ENCODE measurements at regions not wholly inside any gene's neighbourhood (a gene's known extent, or its start where the extent isn't known, plus 50 kb on each side); places are given as distances from the start of the nearest gene placed in this dataset.
"Not testable (repeated sequence)": the region's sequence is repeated elsewhere in the genome, so short reads cannot be mapped to it uniquely, and the experiment has no call there.

DNA sequence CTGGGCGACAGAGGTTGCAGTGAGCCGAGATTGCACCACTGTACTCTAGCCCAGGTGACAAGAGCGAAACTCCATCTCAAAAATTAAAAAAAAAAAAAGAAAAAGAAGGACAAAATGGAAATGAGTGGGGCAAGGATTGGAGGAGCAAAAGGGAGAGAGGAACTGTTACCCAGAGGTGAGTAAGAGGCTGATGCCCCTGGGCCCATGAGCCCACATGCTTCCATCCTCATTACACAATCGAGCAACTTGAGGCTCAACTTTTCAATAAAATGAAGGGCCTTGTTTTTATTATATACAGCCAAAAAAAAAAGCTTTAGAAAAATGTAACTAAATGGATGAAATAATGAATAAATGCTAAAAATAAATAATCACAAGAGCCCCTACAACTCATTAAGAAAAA lies 91.7 kb upstream of the YWHAQ start:
- H3K4me3 ChIP-seq: no peak overlapping the region
- no peaks in the 10 kb centered on the region for H3K27me3 ChIP-seq (ENCODE audit: low read depth)
- H3K27ac ChIP-seq (replicated peaks): no peak overlapping the region
- no peak for DNase-seq
- H3K4me1 ChIP-seq: no peaks in the 10 kb centered on the region
- no peaks in the 10 kb centered on the region for H3K36me3 ChIP-seq
- no peaks in the 10 kb centered on the region for H3K9me3 ChIP-seq (replicated peaks)
- TF ChIP-seq, protein P1, sequence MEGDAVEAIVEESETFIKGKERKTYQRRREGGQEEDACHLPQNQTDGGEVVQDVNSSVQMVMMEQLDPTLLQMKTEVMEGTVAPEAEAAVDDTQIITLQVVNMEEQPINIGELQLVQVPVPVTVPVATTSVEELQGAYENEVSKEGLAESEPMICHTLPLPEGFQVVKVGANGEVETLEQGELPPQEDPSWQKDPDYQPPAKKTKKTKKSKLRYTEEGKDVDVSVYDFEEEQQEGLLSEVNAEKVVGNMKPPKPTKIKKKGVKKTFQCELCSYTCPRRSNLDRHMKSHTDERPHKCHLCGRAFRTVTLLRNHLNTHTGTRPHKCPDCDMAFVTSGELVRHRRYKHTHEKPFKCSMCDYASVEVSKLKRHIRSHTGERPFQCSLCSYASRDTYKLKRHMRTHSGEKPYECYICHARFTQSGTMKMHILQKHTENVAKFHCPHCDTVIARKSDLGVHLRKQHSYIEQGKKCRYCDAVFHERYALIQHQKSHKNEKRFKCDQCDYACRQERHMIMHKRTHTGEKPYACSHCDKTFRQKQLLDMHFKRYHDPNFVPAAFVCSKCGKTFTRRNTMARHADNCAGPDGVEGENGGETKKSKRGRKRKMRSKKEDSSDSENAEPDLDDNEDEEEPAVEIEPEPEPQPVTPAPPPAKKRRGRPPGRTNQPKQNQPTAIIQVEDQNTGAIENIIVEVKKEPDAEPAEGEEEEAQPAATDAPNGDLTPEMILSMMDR (IDR thresholded peaks at IDR 0.05; ENCODE audit: borderline replicate concordance): no peak
- intact Hi-C loops (cut with micrococcal nuclease): no loop called here

DNA sequence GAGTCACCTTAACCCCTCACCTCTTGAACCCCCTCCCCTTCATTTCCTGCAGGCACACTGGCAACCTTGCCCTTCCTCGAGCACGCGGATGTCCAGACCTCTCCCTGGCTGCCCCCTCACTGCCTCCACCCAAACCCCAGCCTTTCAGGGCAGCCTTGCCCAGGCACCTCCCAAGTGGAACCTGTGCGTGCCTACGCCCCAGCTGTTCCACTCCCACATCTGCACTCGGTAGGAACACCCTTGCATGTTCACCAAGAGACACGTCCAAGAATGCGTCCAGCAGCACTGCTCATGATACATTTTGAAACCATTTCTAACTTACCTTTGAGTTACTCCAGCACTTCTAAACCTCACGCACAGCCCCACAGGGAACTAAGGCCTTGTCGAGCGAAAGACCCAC lies 93.8 kb upstream of the YWHAQ start:
- intact Hi-C loops (cut with micrococcal nuclease): no loop called here
- Histone ChIP-seq H3K4me3 (no peak overlapping the region), H3K36me3 (no peaks in the 10 kb centered on the region), H3K27ac (replicated peaks) (no peak overlapping the region), H3K4me1 (no peaks in the 10 kb centered on the region), H3K9me3 (replicated peaks) (no peaks in the 10 kb centered on the region), H3K27me3 (ENCODE audit: low read depth) (no peaks in the 10 kb centered on the region)
- TF ChIP-seq, protein P1 (IDR thresholded peaks at IDR 0.05; ENCODE audit: borderline replicate concordance): no peak
- DNase-seq: no peak

DNA sequence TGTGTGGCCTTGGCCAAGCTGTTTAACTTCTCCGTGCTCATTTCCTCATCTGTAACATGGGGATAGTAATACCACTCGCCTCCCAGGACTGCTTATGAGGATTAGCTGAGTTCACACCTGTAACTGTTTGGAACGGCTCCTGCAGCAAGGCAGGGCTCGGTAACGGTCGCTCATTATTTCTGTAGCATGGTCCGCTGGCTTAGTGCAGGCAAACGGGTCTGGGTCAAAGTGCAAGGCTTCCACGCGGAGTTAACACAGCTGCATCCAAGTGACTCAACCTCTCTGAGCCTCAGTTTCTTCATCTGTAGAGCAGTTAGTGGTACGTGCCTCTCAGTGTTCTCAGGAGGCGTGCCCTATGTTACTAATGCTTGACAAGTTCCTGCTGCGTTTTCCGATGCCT lies 94.3 kb upstream of the YWHAQ start:
- H3K9me3 ChIP-seq (replicated peaks): no peaks in the 10 kb centered on the region
- intact Hi-C loops (cut with micrococcal nuclease): no loop called here
- no peaks in the 10 kb centered on the region for H3K27me3 ChIP-seq (ENCODE audit: low read depth)
- no peak for DNase-seq
- no peak overlapping the region for H3K4me3 ChIP-seq
- H3K27ac ChIP-seq (replicated peaks): no peak overlapping the region
- no peaks in the 10 kb centered on the region for H3K36me3 ChIP-seq
- H3K4me1 ChIP-seq: no peaks in the 10 kb centered on the region
- TF ChIP-seq, protein P1 (IDR thresholded peaks at IDR 0.05; ENCODE audit: borderline replicate concordance): no peak

DNA sequence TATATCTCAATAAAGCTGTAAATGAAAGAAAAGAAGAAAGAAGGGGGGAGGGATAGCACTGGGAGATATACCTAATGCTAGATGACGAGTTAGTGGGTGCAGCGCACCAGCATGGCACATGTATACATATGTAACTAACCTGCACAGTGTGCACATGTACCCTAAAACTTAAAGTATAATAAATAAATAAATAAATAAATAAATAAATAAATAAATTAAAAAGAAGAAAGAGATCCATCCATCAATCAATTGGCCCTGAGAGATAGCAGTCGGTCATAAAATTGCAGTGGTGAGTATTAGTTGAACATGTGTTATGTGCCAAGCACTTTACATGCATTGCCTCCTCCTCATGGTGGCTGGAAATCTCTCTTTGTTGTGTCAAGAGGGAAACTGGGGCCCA lies 95.2 kb upstream of the YWHAQ start:
- H3K4me1 ChIP-seq; H3K36me3 ChIP-seq; DNase-seq; H3K27ac ChIP-seq (replicated peaks); H3K4me3 ChIP-seq; H3K9me3 ChIP-seq (replicated peaks); intact Hi-C loops (cut with micrococcal nuclease); H3K27me3 ChIP-seq (ENCODE audit: low read depth): not testable (repeated sequence)

DNA sequence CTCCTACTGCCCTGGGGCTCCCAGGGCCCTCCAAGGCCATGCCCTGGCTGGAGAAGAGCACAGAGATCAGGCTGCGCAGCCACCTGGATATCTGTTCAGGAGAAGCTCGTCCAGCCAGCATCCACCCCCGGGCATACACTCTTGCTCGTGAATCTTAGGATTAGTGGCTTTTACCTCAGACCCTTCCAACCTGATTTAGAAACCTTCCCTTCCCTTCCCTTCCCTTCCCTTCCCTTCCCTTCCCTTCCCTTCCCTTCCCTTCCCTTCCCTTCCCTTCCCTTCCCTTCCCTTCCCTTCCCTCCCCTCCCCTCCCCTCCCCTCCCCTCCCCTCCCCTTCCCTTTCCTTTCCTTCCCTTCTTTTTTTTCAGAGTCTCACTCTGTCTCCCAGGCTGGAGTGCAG lies 99.7 kb upstream of the YWHAQ start:
- H3K4me3 ChIP-seq; H3K27ac ChIP-seq (replicated peaks); H3K36me3 ChIP-seq; DNase-seq; intact Hi-C loops (cut with micrococcal nuclease); H3K27me3 ChIP-seq (ENCODE audit: low read depth); H3K4me1 ChIP-seq: not testable (repeated sequence)
- H3K9me3 ChIP-seq (replicated peaks): peaks cover 22% of the 10 kb centered on the region

DNA sequence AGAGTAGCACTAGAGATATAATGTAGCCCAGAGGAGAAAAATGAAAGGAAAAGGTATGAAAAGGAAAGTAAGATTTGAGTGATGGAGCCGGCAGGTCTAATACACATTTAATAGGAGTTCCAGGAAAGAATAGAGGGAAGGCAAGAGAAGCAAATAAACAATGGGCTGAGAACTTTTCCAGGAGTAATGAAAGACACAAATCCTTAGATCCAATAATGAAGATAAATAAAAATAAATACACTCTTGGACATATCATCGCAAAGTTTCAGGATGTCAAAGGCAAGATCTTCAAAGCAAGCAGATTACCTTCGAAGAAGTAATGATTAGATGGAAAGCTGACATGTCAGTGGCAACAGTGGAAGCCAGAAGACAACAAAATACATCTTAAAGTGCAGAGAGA lies 102.0 kb upstream of the YWHAQ start:
- Histone ChIP-seq H3K36me3 (no peaks in the 10 kb centered on the region), H3K27ac (replicated peaks) (no peak overlapping the region), H3K4me1 (peaks cover 2% of the 10 kb centered on the region), H3K9me3 (replicated peaks) (peaks cover 22% of the 10 kb centered on the region), H3K27me3 (ENCODE audit: low read depth) (no peaks in the 10 kb centered on the region), H3K4me3 (no peak overlapping the region)
- TF ChIP-seq, protein P1 (IDR thresholded peaks at IDR 0.05; ENCODE audit: borderline replicate concordance): no peak
- no peak for DNase-seq
- intact Hi-C loops (cut with micrococcal nuclease): no loop called here

DNA sequence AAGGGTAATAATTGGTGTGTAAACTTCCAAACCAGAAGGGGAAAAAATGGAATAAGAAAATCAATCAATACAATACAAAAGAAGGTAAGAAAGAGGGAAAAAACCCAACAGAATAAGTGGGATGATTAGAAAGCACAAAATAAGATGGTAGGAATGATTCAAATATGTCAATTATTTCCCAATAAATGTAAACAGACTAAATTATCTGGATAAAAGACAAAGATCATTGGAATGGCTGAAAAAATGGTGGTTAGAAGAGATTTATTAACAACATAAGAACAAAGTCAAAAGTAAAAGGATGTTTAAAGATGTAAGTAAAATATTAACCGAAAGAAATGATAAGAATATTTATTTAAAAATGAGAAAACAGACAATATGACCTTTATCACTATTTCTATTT lies 103.5 kb upstream of the YWHAQ start:
- DNase-seq: no peak
- Histone ChIP-seq H3K27me3 (ENCODE audit: low read depth) (no peaks in the 10 kb centered on the region), H3K36me3 (no peaks in the 10 kb centered on the region), H3K27ac (replicated peaks) (no peak overlapping the region), H3K9me3 (replicated peaks) (peaks cover 22% of the 10 kb centered on the region), H3K4me1 (peaks cover 16% of the 10 kb centered on the region), H3K4me3 (no peak overlapping the region)
- intact Hi-C loops (cut with micrococcal nuclease): no loop called here
- TF ChIP-seq, protein P1 (IDR thresholded peaks at IDR 0.05; ENCODE audit: borderline replicate concordance): no peak
